Peyer's patch (tissue), 4 donors: ENCODE measurements at regions not wholly inside any gene's neighbourhood (a gene's known extent, or its start where the extent isn't known, plus 50 kb on each side); places are given as distances from the start of the nearest gene placed in this dataset.

Experiments used
- DNase-seq, 3 donors: peaks; one replicate each; pipeline ENCODE4 v3.0.0-alpha.2; 2017 to 2019
- H3K27ac ChIP-seq, 4 donors: fragments of 200-600 bp; sonication (generic); one replicate each; pipeline ENCODE4 v1.5.1; 2016 to 2019
- H3K27me3 ChIP-seq, 2 donors: fragments of 200-600 bp; sonication (generic); one replicate each; pipeline ENCODE4 v1.5.1; 2019
- H3K36me3 ChIP-seq, 3 donors: fragments of 200-600 bp; sonication (generic); one replicate each; pipeline ENCODE4 v1.5.1; 2016 to 2019
- H3K4me1 ChIP-seq, 4 donors: fragments of 200-600 bp; sonication (generic); one replicate each; pipeline ENCODE4 v1.5.1; 2016 to 2019
- H3K4me3 ChIP-seq, 4 donors: fragments of 200-600 bp; sonication (generic); 1 replicate in 3 of 4; 2 replicates in 1 of 4; pipeline ENCODE4 v1.5.1; 2016 to 2019; ENCODE audit warnings: mild to moderate bottlenecking in 1 of 4
- H3K9me3 ChIP-seq, 4 donors: fragments of 200-600 bp; sonication (generic); one replicate each; pipeline ENCODE4 v1.5.1; 2016 to 2019; ENCODE audit warnings: mild to moderate bottlenecking in 1 of 4
- POLR2A ChIP-seq, 2 donors: fragments of 450-650 bp; IDR thresholded peaks; one replicate each; pipeline ENCODE4 v1.5.1; 2017; ENCODE audit warnings: antibody characterized with exemption in 2 of 2, mild to moderate bottlenecking in 2 of 2, moderate library complexity in 2 of 2
- TF ChIP-seq, protein P1 (sequence below), 6 experiments: fragments of 450-650 bp in 4 of 6; fragments of 200-600 bp in 2 of 6; sonication (generic) in 1 of 6; IDR thresholded peaks; one replicate each; pipeline ENCODE4 v1.5.1; 2017 to 2019; ENCODE audit warnings: antibody characterized with exemption in 6 of 6, mild to moderate bottlenecking in 3 of 6, moderate library complexity in 1 of 6

DNA sequence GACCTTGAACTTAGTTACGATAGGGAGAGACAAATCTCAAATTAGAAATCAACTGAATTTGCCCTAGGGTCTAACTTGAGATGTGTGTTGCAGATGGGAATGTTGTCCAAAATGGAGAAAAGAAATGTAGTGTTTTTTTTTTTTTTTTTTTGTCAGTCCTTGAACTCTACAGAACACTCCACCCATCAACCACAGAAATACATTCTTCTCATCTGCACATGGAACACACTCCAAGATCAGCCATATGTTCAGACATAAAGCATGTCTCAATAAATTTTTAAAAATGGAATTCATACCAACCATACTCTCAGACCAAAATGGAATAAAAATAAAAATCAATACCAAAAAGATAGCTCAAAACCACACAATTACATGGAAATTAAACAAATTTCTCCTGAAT is 526.5 kb downstream of the FBXO15 start:
- Histone ChIP-seq H3K4me1 (no peaks in the 10 kb centered on the region), H3K9me3 (no peaks in the 10 kb centered on the region), H3K27ac (no peak overlapping the region), H3K36me3 (no peaks in the 10 kb centered on the region), H3K27me3 (no peaks in the 10 kb centered on the region), H3K4me3 (no peak overlapping the region)
- TF ChIP-seq, protein P1, sequence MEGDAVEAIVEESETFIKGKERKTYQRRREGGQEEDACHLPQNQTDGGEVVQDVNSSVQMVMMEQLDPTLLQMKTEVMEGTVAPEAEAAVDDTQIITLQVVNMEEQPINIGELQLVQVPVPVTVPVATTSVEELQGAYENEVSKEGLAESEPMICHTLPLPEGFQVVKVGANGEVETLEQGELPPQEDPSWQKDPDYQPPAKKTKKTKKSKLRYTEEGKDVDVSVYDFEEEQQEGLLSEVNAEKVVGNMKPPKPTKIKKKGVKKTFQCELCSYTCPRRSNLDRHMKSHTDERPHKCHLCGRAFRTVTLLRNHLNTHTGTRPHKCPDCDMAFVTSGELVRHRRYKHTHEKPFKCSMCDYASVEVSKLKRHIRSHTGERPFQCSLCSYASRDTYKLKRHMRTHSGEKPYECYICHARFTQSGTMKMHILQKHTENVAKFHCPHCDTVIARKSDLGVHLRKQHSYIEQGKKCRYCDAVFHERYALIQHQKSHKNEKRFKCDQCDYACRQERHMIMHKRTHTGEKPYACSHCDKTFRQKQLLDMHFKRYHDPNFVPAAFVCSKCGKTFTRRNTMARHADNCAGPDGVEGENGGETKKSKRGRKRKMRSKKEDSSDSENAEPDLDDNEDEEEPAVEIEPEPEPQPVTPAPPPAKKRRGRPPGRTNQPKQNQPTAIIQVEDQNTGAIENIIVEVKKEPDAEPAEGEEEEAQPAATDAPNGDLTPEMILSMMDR (IDR thresholded peaks at IDR 0.05), result no peak
- no peak for TF ChIP-seq POLR2A (IDR thresholded peaks at IDR 0.05)
- no peak for DNase-seq

DNA sequence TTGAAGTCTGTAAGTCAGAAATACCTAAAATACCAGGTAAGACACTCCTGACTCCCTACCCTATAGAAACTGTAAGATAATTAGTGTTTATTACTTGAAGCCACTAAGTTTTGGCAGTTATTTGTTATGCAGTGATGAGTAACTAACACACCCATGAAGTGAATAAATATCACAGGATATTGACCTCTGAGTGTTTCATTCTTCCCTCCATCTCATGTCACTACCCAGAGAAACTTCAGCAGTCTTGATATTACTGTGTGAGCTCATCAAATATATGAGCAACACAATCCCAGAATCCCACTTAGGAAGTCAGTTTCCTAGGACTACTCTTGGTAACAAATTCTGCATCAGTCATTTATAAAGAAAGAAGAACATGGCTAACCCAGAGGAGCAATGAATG is 529.7 kb downstream of the FBXO15 start:
- no peak for DNase-seq
- Histone ChIP-seq H3K4me3 (no peak overlapping the region), H3K27ac (no peak overlapping the region), H3K9me3 (no peaks in the 10 kb centered on the region), H3K27me3 (no peaks in the 10 kb centered on the region), H3K36me3 (no peaks in the 10 kb centered on the region), H3K4me1 (no peaks in the 10 kb centered on the region)
- no peak for TF ChIP-seq POLR2A (IDR thresholded peaks at IDR 0.05)
- TF ChIP-seq, protein P1 (IDR thresholded peaks at IDR 0.05), result no peak

DNA sequence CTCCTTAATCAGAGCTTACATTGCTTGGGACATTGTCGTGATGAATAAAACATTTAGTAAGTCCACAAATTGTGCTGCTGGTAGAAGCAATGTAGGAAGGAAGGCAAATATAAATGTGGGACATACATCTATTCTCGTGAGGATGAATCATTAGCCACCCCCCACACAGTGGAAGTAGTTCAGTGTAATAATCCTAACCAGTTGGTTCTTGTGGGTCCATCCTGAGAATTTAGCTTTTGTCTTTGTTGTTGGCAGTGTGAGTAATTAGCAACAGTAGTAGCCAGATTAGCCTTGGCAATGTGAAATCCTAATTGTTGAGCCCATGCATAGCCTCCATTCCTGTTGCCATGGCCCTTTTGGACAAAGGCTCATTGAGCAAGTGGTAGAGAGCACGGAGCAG is 532.1 kb downstream of the FBXO15 start:
- Histone ChIP-seq H3K4me1 (no peaks in the 10 kb centered on the region), H3K9me3 (no peaks in the 10 kb centered on the region), H3K27ac (no peak overlapping the region), H3K36me3 (no peaks in the 10 kb centered on the region), H3K27me3 (no peaks in the 10 kb centered on the region), H3K4me3 (no peak overlapping the region)
- no peak for DNase-seq
- no peak for TF ChIP-seq POLR2A (IDR thresholded peaks at IDR 0.05)
- TF ChIP-seq, protein P1 (IDR thresholded peaks at IDR 0.05), result no peak

DNA sequence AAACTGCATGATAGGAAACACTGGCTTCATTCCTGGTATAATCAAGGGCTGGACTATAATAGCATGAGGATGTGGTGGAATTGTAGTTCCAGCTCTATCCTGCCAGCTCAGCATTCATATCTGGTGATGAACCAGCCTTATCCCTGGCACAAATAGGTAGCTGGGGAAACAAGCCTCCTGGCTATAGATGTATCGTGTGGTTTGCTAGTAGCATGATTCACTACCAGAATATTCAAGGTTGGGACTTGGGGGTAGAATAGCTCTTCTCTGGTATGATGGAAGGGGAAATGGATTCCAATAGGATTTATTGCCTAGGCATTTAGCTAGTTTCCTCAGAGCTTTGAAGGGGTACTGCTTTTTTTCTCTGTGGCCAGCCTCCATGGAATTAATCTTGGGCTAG is 532.8 kb downstream of the FBXO15 start:
- no peaks in the 10 kb centered on the region for H3K9me3 ChIP-seq
- H3K27ac ChIP-seq, result no peak overlapping the region
- DNase-seq, result no peak
- H3K4me3 ChIP-seq, result no peak overlapping the region
- TF ChIP-seq, protein P1 (IDR thresholded peaks at IDR 0.05), result no peak
- no peak for TF ChIP-seq POLR2A (IDR thresholded peaks at IDR 0.05)
- H3K4me1 ChIP-seq, result no peaks in the 10 kb centered on the region
- no peaks in the 10 kb centered on the region for H3K36me3 ChIP-seq
- H3K27me3 ChIP-seq, result no peaks in the 10 kb centered on the region

DNA sequence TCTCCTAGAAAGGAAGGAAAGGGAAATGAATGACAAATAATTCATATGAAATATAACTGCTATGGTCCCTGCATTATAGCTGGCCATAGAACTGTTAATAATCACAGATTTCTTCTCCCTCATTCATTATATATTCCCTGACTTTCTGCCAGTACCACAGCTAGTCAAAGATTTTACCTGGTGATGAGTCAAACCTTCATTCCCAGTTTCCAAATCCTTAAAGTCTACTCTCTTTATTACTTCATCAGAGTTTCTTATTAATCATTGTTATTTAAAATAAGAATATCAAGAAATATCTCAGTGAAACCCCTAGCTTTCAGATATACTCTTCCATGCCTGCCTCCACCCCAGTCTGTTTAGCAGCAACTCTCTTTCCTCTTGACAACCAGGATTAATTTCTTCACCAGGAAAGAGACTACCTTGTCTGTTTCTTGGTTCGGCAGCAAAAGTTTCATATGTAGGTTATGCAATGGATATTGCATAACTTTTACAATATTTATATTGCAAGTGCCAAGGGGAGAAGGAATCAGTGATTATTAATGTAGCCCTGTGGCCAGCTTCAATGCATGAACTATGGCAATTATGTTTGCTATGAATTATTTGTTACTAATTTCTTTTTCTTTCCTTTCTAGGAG is 533.8 kb downstream of the FBXO15 start:
- no peaks in the 10 kb centered on the region for H3K27me3 ChIP-seq
- TF ChIP-seq, protein P1 (IDR thresholded peaks at IDR 0.05), result no peak
- no peak for TF ChIP-seq POLR2A (IDR thresholded peaks at IDR 0.05)
- no peak overlapping the region for H3K27ac ChIP-seq
- H3K36me3 ChIP-seq, result no peaks in the 10 kb centered on the region
- no peaks in the 10 kb centered on the region for H3K4me1 ChIP-seq
- H3K4me3 ChIP-seq, result no peak overlapping the region
- H3K9me3 ChIP-seq, result no peaks in the 10 kb centered on the region
- DNase-seq, result no peak
